Progenitor cell of endocrine pancreas (in vitro differentiated cells): ENCODE measurements at regions not wholly inside any gene's neighbourhood (a gene's known extent, or its start where the extent isn't known, plus 50 kb on each side); places are given as distances from the start of the nearest gene placed in this dataset.

ENCODE experiments used
- DNase-seq: peaks from one replicate; pipeline ENCODE4 v3.0.0; 2021; ENCODE audit warnings: low spot score; ENCODE audit not compliant: unreplicated experiment
- H3K27ac Mint-ChIP-seq: 2 replicates; pipeline ENCODE4 v1.8.0; 2021; ENCODE audit warnings: mild to moderate bottlenecking, moderate library complexity, mixed read lengths
- H3K27me3 Mint-ChIP-seq: 2 replicates; pipeline ENCODE4 v1.8.0; 2021; ENCODE audit warnings: mixed read lengths
- H3K36me3 Mint-ChIP-seq: 2 replicates; pipeline ENCODE4 v1.8.0; 2022; ENCODE audit warnings: mixed read lengths; ENCODE audit not compliant: insufficient read depth
- H3K4me1 Mint-ChIP-seq: 2 replicates; pipeline ENCODE4 v1.8.0; 2021; ENCODE audit warnings: low read depth, mixed read lengths
- H3K4me3 Mint-ChIP-seq: 2 replicates; pipeline ENCODE4 v1.8.0; 2021; ENCODE audit warnings: low read depth, mild to moderate bottlenecking, moderate library complexity, mixed read lengths
- H3K9me3 Mint-ChIP-seq: 2 replicates; pipeline ENCODE4 v1.8.0; 2021; ENCODE audit warnings: low read depth, mixed read lengths
- CTCF ChIP-seq: fragments of 200-600 bp; sonication (generic); IDR thresholded peaks from one replicate; pipeline ENCODE4 v1.5.0; 2021; ENCODE audit warnings: antibody characterized with exemption, mild to moderate bottlenecking; ENCODE audit not compliant: unreplicated experiment

- no peak for DNase-seq
- Mint-ChIP-seq H3K36me3 (no peaks in the 10 kb centered on the region), H3K4me1 (no peaks in the 10 kb centered on the region), H3K27me3 (no peaks in the 10 kb centered on the region), H3K27ac (no peak overlapping the region), H3K9me3 (no peaks in the 10 kb centered on the region), H3K4me3 (no peak overlapping the region)
- TF ChIP-seq CTCF, result no peak
These were observed 396.5 kb downstream of the OCA2 start for GRCh38 chr15:27702581-27702980.

GRCh38 chr15:27701956-27702355 is 397.2 kb downstream of the OCA2 start:
- H3K9me3 Mint-ChIP-seq, result no peaks in the 10 kb centered on the region
- H3K27me3 Mint-ChIP-seq, result no peaks in the 10 kb centered on the region
- no peak overlapping the region for H3K4me3 Mint-ChIP-seq
- no peak for DNase-seq
- H3K4me1 Mint-ChIP-seq, result no peaks in the 10 kb centered on the region
- no peak for TF ChIP-seq CTCF
- H3K36me3 Mint-ChIP-seq, result no peaks in the 10 kb centered on the region
- H3K27ac Mint-ChIP-seq, result no peak overlapping the region

GRCh38 chr15:27701014-27701413 is 398.1 kb downstream of the OCA2 start:
- H3K36me3 Mint-ChIP-seq, result no peaks in the 10 kb centered on the region
- H3K4me1 Mint-ChIP-seq, result no peaks in the 10 kb centered on the region
- H3K27ac Mint-ChIP-seq, result no peak overlapping the region
- no peaks in the 10 kb centered on the region for H3K9me3 Mint-ChIP-seq
- DNase-seq, result no peak
- no peak overlapping the region for H3K4me3 Mint-ChIP-seq
- no peak for TF ChIP-seq CTCF
- no peaks in the 10 kb centered on the region for H3K27me3 Mint-ChIP-seq

GRCh38 chr15:27699699-27700098 is 399.4 kb downstream of the OCA2 start:
- no peak for DNase-seq
- H3K36me3 Mint-ChIP-seq, result no peaks in the 10 kb centered on the region
- TF ChIP-seq CTCF, result no peak
- H3K27me3 Mint-ChIP-seq, result no peaks in the 10 kb centered on the region
- H3K4me1 Mint-ChIP-seq, result no peaks in the 10 kb centered on the region
- H3K9me3 Mint-ChIP-seq, result no peaks in the 10 kb centered on the region
- no peak overlapping the region for H3K4me3 Mint-ChIP-seq
- peak overlapping the region; percentile 7 for H3K27ac Mint-ChIP-seq

- H3K27me3 Mint-ChIP-seq, result no peaks in the 10 kb centered on the region
- H3K27ac Mint-ChIP-seq, result no peak overlapping the region
- H3K4me1 Mint-ChIP-seq, result no peaks in the 10 kb centered on the region
- no peak for TF ChIP-seq CTCF
- H3K36me3 Mint-ChIP-seq, result no peaks in the 10 kb centered on the region
- no peaks in the 10 kb centered on the region for H3K9me3 Mint-ChIP-seq
- DNase-seq, result no peak
- no peak overlapping the region for H3K4me3 Mint-ChIP-seq
These were observed 402.6 kb downstream of the OCA2 start for GRCh38 chr15:27696530-27696929.
